GM12873 (cell line): ENCODE measurements at regions not wholly inside any gene's neighbourhood (a gene's known extent, or its start where the extent isn't known, plus 50 kb on each side); places are given as distances from the start of the nearest gene placed in this dataset.

Experiments
- TF ChIP-seq, protein P1 (sequence below): IDR thresholded peaks from 2 replicates; pipeline ENCODE4 v1.5.1; 2012; ENCODE audit warnings: low read depth, mild to moderate bottlenecking, moderate library complexity, low read length, control low read depth; ENCODE audit not compliant: insufficient read depth; ENCODE audit errors: missing control alignments

DNA sequence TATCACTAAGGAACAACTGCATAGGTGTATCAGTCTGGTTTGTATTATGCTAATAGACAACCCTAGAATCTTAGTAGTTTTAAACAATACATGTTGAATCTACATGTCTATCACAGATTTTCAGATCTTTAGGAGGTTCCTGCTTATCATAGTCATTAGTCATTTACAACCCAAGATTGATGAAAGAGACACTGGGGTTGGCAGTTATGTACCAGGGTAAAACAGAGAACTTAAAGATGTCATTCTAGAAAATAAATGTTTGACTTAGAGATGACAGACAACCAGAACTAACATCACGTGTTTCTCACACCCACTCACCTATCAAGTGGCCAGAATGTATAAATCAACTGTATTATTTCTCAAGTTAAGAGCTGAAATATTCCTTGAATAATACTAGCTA, 181.9 kb downstream of the PABPC4L start:
- TF ChIP-seq, protein P1, sequence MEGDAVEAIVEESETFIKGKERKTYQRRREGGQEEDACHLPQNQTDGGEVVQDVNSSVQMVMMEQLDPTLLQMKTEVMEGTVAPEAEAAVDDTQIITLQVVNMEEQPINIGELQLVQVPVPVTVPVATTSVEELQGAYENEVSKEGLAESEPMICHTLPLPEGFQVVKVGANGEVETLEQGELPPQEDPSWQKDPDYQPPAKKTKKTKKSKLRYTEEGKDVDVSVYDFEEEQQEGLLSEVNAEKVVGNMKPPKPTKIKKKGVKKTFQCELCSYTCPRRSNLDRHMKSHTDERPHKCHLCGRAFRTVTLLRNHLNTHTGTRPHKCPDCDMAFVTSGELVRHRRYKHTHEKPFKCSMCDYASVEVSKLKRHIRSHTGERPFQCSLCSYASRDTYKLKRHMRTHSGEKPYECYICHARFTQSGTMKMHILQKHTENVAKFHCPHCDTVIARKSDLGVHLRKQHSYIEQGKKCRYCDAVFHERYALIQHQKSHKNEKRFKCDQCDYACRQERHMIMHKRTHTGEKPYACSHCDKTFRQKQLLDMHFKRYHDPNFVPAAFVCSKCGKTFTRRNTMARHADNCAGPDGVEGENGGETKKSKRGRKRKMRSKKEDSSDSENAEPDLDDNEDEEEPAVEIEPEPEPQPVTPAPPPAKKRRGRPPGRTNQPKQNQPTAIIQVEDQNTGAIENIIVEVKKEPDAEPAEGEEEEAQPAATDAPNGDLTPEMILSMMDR = no peak

DNA sequence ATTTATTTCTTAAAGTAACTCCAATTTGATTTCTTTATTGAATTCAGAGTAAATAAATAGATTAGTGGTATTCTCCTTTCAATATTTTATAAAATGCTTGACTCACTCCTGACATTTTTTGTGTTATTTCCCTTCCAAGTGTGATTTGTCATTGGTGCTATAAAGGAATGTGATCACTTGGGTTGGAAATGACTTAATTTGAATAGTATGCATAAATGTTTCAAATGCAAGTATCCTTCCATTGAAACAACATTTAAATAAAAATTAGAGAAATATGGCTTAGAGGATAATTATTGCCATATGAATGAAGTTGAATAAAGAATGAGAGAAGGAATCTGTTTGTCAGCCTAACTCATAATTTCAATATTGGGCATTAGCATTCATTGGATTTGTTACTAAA, 182.7 kb downstream of the PABPC4L start:
- TF ChIP-seq, protein P1 = no peak

DNA sequence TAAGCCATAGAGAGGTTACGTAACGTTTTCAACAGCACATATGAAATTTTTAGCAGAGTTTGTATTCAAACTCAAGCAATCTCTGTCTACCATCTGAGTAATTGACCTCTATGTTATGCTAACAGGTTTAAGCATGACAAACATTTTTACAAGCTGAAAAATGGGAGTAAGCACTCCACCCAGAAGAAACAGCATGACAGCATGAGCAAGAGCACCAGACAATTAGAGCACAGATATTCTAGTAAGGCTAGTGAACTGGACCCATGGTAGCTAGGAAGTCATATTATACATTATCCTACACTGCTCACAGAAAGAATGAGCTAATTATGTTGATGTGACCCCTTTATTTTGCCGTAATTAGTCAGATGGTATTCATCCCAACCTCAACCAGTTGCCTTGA, 200.5 kb downstream of the PABPC4L start:
- TF ChIP-seq, protein P1 = no peak

DNA sequence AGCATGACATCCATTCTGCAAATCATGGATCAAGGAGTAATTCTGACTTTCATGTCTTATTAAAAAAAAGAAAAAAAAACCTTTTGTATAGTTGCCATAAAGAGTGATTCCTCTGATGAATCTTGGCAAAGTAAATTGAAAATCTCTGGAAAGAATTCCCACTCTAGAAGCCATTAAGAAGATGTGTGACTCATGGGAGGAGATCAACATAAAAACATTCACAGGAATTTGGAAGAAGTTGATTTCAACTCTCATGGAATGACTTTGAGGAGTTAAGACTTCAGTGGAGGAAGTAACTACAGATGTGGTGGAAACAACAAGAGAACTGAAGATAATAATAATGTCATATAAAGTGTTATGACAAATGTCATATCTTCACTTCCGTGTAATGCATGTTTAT, 204.2 kb downstream of the PABPC4L start:
- TF ChIP-seq, protein P1 = no peak

DNA sequence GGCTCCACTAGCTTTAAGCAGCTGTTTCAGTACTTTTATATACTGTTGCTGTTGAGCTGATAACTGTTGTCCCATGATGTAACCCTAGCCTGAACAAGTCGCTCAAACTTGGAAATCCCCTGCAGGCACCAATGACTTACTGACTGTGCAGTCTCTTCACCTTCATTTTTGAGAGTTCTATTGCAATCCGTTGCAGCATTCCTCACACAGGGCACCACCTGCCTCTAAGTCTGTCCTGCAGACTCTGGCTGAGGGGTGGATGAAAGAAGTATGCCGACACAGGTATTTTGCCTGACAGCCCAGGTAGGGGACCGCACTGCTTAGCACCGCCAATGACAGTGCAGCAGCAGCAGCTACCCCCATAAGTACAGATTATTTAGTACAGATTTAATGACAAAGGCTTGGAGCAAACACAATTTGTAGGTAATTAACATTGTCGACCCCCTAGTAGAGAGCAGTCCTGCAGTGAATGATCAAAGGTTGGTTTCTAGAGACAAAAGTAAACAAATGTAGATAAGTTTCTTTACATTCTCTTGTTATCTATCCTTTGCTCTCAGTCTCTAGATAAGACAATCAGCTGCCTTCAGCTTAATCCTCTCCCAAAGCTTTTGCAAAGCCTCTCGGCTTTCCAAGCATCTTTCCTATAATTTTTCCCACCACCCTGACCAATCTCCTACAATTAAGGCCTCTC, 205.0 kb downstream of the PABPC4L start:
- TF ChIP-seq, protein P1 = no peak

DNA sequence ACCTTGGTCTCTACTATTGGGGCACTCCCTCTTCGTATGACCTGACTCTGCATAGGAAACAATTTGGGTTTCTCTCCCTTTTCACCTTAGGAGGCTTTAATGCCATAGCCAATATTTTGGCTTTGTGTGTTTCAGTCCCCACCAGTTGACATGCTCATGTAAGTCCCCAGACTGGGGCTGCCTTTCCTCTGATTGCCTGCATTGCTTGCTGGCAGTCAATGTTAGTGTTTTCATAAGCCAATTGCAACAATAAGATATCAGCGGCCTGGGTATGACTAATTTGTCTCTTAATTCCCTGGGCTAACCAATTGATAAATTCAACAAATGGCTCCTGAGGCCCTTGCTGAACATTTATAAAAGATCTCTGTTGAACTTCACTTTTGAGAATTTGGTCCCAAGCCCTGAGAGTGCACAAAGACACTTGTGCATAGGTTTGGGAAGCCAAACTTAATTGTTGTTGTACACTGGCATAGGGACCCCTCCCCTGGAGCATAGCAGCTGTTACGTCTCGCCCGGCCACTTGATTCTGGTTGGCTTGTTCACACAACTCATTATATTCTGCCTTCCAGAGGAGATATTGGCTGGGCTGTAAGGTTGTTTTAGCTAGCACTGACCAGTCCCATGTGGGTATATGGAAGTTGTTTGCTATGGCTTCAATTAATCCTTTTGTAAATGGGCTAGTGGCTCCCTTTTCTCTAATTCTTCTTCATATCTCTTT, 206.2 kb downstream of the PABPC4L start:
- TF ChIP-seq, protein P1 = no peak

DNA sequence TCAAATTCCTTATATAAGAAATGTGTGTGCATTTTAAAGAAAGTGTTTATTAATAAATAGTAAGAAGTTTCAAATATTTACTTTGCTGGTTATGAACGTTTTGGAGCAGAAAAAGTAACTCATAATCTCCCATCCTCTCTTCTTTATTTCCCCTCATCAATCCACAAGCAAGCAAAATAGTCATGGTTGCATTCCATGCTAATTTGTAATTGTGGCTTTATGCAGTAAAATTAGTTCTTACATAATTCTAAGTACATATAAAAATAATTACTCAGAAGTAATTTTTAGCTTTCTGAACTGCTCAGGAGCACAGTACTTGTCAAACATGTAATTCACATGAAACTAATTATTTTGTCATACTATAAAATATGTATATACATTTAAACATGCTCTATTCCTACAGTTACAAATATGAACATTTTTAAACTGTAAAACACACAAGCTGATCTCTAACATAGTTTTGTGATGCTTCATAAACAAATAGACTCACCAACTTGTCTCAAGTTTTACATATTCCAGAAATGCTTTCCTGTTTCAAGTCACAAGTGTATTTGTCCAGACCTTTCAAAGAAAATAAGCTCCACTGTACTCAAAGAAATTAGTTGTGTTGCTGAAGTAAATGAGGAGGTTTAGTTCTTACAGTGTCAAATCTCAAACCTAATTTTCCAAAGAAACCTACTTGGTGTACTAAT, 218.9 kb downstream of the PABPC4L start:
- TF ChIP-seq, protein P1 = no peak
